Panc1 (cell line): ENCODE measurements at regions not wholly inside any gene's neighbourhood (a gene's known extent, or its start where the extent isn't known, plus 50 kb on each side); places are given as distances from the start of the nearest gene placed in this dataset.

Experiments
- ATAC-seq: fragments of 200-7000 bp; cut with Tn5 transposase; 2 replicates; pipeline ENCODE4 v1.9.1; 2020; ENCODE audit warnings: mild to moderate bottlenecking, moderate library complexity
- BruUV-seq: library from RNA; stranded (reverse); fragments of 400-500 nt; replicated peaks from 2 replicates; lab custom pipeline; 2021; lab: Mats Ljungman, UMichigan
- CTCF ChIA-PET: fragments of 300-600 bp; sonication (Branson Sonifier 250); formaldehyde crosslinking; loops from one replicate; lab custom pipeline; 2022; ENCODE audit warnings: antibody characterized with exemption; lab: Charles Lee
- POLR2A ChIA-PET: fragments of 300-600 bp; sonication (Branson Sonifier 250); formaldehyde crosslinking; loops from one replicate; lab custom pipeline; 2022; ENCODE audit warnings: antibody characterized with exemption; lab: Charles Lee
- DNase-seq: peaks from one replicate; pipeline ENCODE4 v3.0.0-alpha.2; 2010; ENCODE audit warnings: low read depth, low spot score
- H3K27ac ChIP-seq: 2 replicates; pipeline ENCODE4 v1.5.1; 2011; ENCODE audit warnings: mild to moderate bottlenecking, low read length, inconsistent platforms
- H3K27me3 ChIP-seq: fragments of 200-500 bp; sonication (Bioruptor generic); 2 replicates; pipeline ENCODE4 v1.6.0; 2014; ENCODE audit warnings: low read length, inconsistent platforms; ENCODE audit not compliant: control insufficient read depth, insufficient read depth
- H3K36me3 ChIP-seq: fragments of 200-500 bp; sonication (Bioruptor generic); 2 replicates; pipeline ENCODE4 v1.5.1; 2014; ENCODE audit warnings: inconsistent platforms, mild to moderate bottlenecking, low read length, moderate library complexity; ENCODE audit not compliant: control insufficient read depth, insufficient read depth
- H3K4me1 ChIP-seq: 2 replicates; pipeline ENCODE4 v1.5.1; 2011; ENCODE audit warnings: inconsistent platforms, mild to moderate bottlenecking, low read length, moderate library complexity; ENCODE audit not compliant: control insufficient read depth, insufficient read depth
- H3K4me3 ChIP-seq, 2 experiments: 2 replicates each; pipeline ENCODE4 v1.5.1; 2011 to 2012; ENCODE audit warnings: low read depth in 2 of 2, low read length in 2 of 2, mild to moderate bottlenecking in 2 of 2, inconsistent platforms in 1 of 2, moderate library complexity in 1 of 2
- H3K9me3 ChIP-seq: fragments of 200-500 bp; sonication (Bioruptor generic); 2 replicates; pipeline ENCODE4 v1.5.1; 2014; ENCODE audit warnings: low read depth, mild to moderate bottlenecking, inconsistent platforms, low read length, moderate library complexity; ENCODE audit not compliant: control insufficient read depth, insufficient read depth
- POLR2AphosphoS5 ChIP-seq: IDR thresholded peaks from 2 replicates; pipeline ENCODE4 v1.6.1; 2012; ENCODE audit warnings: mild to moderate bottlenecking, low read depth, low read length, moderate library complexity
- SIN3A ChIP-seq: IDR thresholded peaks from 2 replicates; pipeline ENCODE4 v1.6.1; 2012; ENCODE audit warnings: low read depth, mild to moderate bottlenecking, low read length, moderate library complexity, borderline replicate concordance; ENCODE audit not compliant: insufficient read depth
- TCF7L2 ChIP-seq: IDR thresholded peaks from 2 replicates; pipeline ENCODE4 v1.6.1; 2011; ENCODE audit warnings: mild to moderate bottlenecking, low read depth, low read length, inconsistent platforms
- in situ Hi-C: cut with HindIII; loops from 2 replicates; pipeline ENCODE4 v1.10.0; 2016; ENCODE audit warnings: low sequenced_read_pairs, low pct_unique_long_range_greater_than_20kb
- intact Hi-C: fragments of 100-400 bp; cut with micrococcal nuclease; formaldehyde crosslinking; loops from one replicate; pipeline ENCODE4 v1.10.0; 2022; ENCODE audit not compliant: unreplicated experiment
- TF ChIP-seq, protein P1 (sequence below), 2 experiments: IDR thresholded peaks; 2 replicates each; pipeline ENCODE4 v1.6.1; 2011 to 2012; ENCODE audit warnings: low read depth in 2 of 2, control low read depth in 1 of 2, low read length in 1 of 2, mild to moderate bottlenecking in 1 of 2, moderate library complexity in 1 of 2; ENCODE audit not compliant: insufficient read depth in 1 of 2
- TF ChIP-seq, protein P2 (sequence below): fragments of 450-650 bp; IDR thresholded peaks from 2 replicates; pipeline ENCODE4 v1.5.1; 2017; ENCODE audit warnings: mild to moderate bottlenecking

- intact Hi-C loops (no loop called here), in situ Hi-C loops (no loop called here)
- TF ChIP-seq TCF7L2 (no peak), SIN3A (no peak), POLR2AphosphoS5 (no peak)
- TF ChIP-seq, protein P1, sequence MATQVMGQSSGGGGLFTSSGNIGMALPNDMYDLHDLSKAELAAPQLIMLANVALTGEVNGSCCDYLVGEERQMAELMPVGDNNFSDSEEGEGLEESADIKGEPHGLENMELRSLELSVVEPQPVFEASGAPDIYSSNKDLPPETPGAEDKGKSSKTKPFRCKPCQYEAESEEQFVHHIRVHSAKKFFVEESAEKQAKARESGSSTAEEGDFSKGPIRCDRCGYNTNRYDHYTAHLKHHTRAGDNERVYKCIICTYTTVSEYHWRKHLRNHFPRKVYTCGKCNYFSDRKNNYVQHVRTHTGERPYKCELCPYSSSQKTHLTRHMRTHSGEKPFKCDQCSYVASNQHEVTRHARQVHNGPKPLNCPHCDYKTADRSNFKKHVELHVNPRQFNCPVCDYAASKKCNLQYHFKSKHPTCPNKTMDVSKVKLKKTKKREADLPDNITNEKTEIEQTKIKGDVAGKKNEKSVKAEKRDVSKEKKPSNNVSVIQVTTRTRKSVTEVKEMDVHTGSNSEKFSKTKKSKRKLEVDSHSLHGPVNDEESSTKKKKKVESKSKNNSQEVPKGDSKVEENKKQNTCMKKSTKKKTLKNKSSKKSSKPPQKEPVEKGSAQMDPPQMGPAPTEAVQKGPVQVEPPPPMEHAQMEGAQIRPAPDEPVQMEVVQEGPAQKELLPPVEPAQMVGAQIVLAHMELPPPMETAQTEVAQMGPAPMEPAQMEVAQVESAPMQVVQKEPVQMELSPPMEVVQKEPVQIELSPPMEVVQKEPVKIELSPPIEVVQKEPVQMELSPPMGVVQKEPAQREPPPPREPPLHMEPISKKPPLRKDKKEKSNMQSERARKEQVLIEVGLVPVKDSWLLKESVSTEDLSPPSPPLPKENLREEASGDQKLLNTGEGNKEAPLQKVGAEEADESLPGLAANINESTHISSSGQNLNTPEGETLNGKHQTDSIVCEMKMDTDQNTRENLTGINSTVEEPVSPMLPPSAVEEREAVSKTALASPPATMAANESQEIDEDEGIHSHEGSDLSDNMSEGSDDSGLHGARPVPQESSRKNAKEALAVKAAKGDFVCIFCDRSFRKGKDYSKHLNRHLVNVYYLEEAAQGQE (IDR thresholded peaks at IDR 0.05; ENCODE audit: insufficient read depth in 1 of 2, low read depth in 2 of 2, low read length in 1 of 2): no peak
- TF ChIP-seq, protein P2, sequence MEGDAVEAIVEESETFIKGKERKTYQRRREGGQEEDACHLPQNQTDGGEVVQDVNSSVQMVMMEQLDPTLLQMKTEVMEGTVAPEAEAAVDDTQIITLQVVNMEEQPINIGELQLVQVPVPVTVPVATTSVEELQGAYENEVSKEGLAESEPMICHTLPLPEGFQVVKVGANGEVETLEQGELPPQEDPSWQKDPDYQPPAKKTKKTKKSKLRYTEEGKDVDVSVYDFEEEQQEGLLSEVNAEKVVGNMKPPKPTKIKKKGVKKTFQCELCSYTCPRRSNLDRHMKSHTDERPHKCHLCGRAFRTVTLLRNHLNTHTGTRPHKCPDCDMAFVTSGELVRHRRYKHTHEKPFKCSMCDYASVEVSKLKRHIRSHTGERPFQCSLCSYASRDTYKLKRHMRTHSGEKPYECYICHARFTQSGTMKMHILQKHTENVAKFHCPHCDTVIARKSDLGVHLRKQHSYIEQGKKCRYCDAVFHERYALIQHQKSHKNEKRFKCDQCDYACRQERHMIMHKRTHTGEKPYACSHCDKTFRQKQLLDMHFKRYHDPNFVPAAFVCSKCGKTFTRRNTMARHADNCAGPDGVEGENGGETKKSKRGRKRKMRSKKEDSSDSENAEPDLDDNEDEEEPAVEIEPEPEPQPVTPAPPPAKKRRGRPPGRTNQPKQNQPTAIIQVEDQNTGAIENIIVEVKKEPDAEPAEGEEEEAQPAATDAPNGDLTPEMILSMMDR: no peak
- CTCF ChIA-PET: no interaction called here
- Histone ChIP-seq H3K27me3 (no peaks in the 10 kb centered on the region), H3K9me3 (no peaks in the 10 kb centered on the region), H3K27ac (no peak overlapping the region), H3K4me1 (no peaks in the 10 kb centered on the region), H3K36me3 (no peaks in the 10 kb centered on the region), H3K4me3 (no peak overlapping the region)
- POLR2A ChIA-PET: no interaction called here
- ATAC-seq (no peak), DNase-seq (no peak)
- no TSS peak for BruUV-seq
These were observed 1026.9 kb downstream of the BCL11B start for GRCh38 chr14:98244966-98245569.

DNA sequence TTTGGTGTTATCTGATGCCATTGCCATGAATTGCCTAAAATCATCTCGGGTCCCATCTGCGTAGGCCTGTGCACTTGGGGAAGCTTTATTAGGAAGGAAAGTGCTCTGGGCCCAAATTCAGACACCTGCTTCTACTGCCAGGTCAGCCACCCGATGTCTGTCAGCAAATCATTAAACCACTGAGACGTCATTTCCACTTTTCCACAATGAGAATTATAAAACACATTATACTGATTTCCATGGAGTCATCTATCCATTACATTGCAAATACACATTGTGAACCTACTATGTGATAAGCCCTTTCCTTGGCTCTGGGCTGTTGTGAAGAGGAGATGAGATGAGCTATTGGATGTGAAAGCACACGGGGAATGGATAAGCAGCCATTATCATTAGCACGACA lies 1022.9 kb downstream of the BCL11B start:
- DNase-seq: no peak
- TF ChIP-seq, protein P1 (IDR thresholded peaks at IDR 0.05; ENCODE audit: insufficient read depth in 1 of 2, low read depth in 2 of 2, low read length in 1 of 2): no peak
- TF ChIP-seq, protein P2: no peak
- TF ChIP-seq TCF7L2: no peak
- no peak for TF ChIP-seq POLR2AphosphoS5
- TF ChIP-seq SIN3A: no peak
- no TSS peak for BruUV-seq
- Histone ChIP-seq H3K4me1 (no peaks in the 10 kb centered on the region), H3K9me3 (no peaks in the 10 kb centered on the region), H3K4me3 (no peak overlapping the region), H3K27me3 (no peaks in the 10 kb centered on the region), H3K27ac (no peak overlapping the region), H3K36me3 (no peaks in the 10 kb centered on the region)
- ATAC-seq: no peak
- POLR2A ChIA-PET: no interaction called here
- in situ Hi-C loops: no loop called here
- CTCF ChIA-PET: no interaction called here
- intact Hi-C loops: no loop called here
